ENCODE measurements at regions not wholly inside any gene's neighbourhood (a gene's known extent, or its start where the extent isn't known, plus 50 kb on each side); places are given as distances from the start of the nearest gene placed in this dataset.

- TF ChIP-seq RAD21 (IDR thresholded peaks at IDR 0.05; ENCODE audit: low read depth) (no peak), YY1 (IDR thresholded peaks at IDR 0.05; ENCODE audit: low read depth) (no peak), EP300 (IDR thresholded peaks at IDR 0.05; ENCODE audit: borderline replicate concordance) (no peak), REST (IDR thresholded peaks at IDR 0.05; ENCODE audit: low read depth) (no peak), TEAD4 (IDR thresholded peaks at IDR 0.05) (no peak), CEBPB (IDR thresholded peaks at IDR 0.05) (no peak), FOXM1 (IDR thresholded peaks at IDR 0.05; ENCODE audit: borderline replicate concordance, low read depth) (no peak), CREB1 (IDR thresholded peaks at IDR 0.05; ENCODE audit: low read depth) (no peak), TAF1 (IDR thresholded peaks at IDR 0.05; ENCODE audit: low read depth) (no peak), EGR1 (IDR thresholded peaks at IDR 0.05) (no peak), ZBTB7A (IDR thresholded peaks at IDR 0.05; ENCODE audit: low read depth) (no peak), NFIC (IDR thresholded peaks at IDR 0.05) (no peak)
These were observed 296.7 kb upstream of the TECRL start for GRCh38 chr4:64705989-64706388.

- TF ChIP-seq, protein P1, sequence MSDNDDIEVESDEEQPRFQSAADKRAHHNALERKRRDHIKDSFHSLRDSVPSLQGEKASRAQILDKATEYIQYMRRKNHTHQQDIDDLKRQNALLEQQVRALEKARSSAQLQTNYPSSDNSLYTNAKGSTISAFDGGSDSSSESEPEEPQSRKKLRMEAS (IDR thresholded peaks at IDR 0.05), result no peak
- TF ChIP-seq NFIC (IDR thresholded peaks at IDR 0.05), result no peak
- TF ChIP-seq EP300 (IDR thresholded peaks at IDR 0.05; ENCODE audit: borderline replicate concordance), result no peak
These were observed 288.9 kb upstream of the TECRL start for GRCh38 chr4:64698171-64698570.

GRCh38 chr4:64682946-64683345 is 273.7 kb upstream of the TECRL start:
- no peak for TF ChIP-seq EP300 (IDR thresholded peaks at IDR 0.05; ENCODE audit: borderline replicate concordance)
- TF ChIP-seq RAD21 (IDR thresholded peaks at IDR 0.05; ENCODE audit: low read depth), result no peak
- TF ChIP-seq YY1 (IDR thresholded peaks at IDR 0.05; ENCODE audit: low read depth), result no peak
- TF ChIP-seq TAF1 (IDR thresholded peaks at IDR 0.05; ENCODE audit: low read depth), result no peak
- TF ChIP-seq ZBTB7A (IDR thresholded peaks at IDR 0.05; ENCODE audit: low read depth), result no peak
- no peak for TF ChIP-seq REST (IDR thresholded peaks at IDR 0.05; ENCODE audit: low read depth)
- TF ChIP-seq NFIC (IDR thresholded peaks at IDR 0.05), result no peak
- no peak for TF ChIP-seq FOXM1 (IDR thresholded peaks at IDR 0.05; ENCODE audit: borderline replicate concordance, low read depth)
- no peak for TF ChIP-seq TCF12 (IDR thresholded peaks at IDR 0.05; ENCODE audit: low read depth)
- no peak for TF ChIP-seq CEBPB (IDR thresholded peaks at IDR 0.05)
- no peak for TF ChIP-seq USF1 (IDR thresholded peaks at IDR 0.05)
- no peak for TF ChIP-seq TEAD4 (IDR thresholded peaks at IDR 0.05)
- no peak for TF ChIP-seq CREB1 (IDR thresholded peaks at IDR 0.05; ENCODE audit: low read depth)
- TF ChIP-seq, protein P1 (IDR thresholded peaks at IDR 0.05), result no peak
- TF ChIP-seq EGR1 (IDR thresholded peaks at IDR 0.05), result no peak

DNA sequence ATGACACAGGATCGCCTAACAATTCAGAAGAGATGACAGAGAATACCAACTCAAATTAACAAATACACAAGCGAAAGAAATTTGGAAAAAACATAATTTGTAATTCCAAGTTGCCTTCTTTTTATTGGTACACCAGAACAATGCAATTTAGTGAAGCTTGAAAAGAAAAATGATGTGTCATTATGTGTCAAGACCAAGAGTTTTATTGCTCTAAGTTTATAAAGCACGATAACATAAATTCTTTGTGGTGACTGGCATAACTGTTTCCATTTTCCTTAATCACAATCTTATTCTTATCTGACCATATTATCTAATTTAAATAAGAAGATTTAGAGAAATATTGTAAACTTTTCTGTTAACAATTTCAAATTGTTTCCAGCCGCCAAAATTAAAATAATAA is 273.2 kb upstream of the TECRL start:
- no peak for TF ChIP-seq TAF1 (IDR thresholded peaks at IDR 0.05; ENCODE audit: low read depth)
- TF ChIP-seq ZBTB7A (IDR thresholded peaks at IDR 0.05; ENCODE audit: low read depth), result no peak
- no peak for TF ChIP-seq USF1 (IDR thresholded peaks at IDR 0.05)
- TF ChIP-seq NFIC (IDR thresholded peaks at IDR 0.05), result no peak
- TF ChIP-seq TCF12 (IDR thresholded peaks at IDR 0.05; ENCODE audit: low read depth), result no peak
- TF ChIP-seq REST (IDR thresholded peaks at IDR 0.05; ENCODE audit: low read depth), result no peak
- TF ChIP-seq EGR1 (IDR thresholded peaks at IDR 0.05), result no peak

DNA sequence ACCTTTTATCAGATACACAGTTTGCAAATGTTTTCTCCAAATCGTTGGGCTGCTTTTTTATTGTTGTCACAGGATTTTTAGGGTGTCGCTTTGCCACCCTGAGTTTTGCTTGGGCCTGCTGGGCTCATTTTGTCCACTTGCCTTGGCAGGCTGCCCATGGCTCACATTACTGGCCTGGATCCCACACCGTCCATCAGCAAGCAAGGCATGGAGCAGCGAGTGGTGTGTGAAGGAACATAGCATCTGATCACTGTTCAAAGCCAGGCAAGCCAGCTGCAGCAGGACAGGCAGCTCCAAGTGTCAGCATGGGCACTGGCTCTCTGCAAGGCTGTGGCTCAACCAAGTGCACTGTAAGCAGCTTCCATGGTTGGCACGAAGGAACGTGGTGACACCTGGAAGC is 261.4 kb upstream of the TECRL start:
- no peak for TF ChIP-seq USF1 (IDR thresholded peaks at IDR 0.05)
- peak; percentile 65 for TF ChIP-seq NFIC (IDR thresholded peaks at IDR 0.05)
